ENCODE measurements at regions not wholly inside any gene's neighbourhood (a gene's known extent, or its start where the extent isn't known, plus 50 kb on each side); places are given as distances from the start of the nearest gene placed in this dataset.

DNA sequence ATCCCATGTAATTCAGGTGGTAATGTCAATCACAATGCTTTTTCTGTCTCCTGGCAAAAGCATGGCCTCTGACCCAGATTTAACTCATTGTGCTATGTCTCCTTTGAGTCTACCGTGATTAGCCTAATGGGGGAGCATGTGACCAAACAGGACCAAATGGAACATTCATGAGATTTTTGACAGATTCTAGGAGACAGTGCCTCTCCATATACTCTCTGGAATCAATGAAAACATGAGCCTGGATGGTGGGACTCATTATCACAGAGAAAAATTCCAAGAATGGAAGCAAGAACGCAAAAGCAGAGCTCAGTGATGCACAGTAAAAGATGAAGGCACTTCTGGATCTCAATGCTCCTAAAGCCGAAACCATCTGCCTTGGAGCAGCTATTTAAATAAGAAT lies 307.9 kb upstream of the MON1B start:
- TF ChIP-seq, protein P1, sequence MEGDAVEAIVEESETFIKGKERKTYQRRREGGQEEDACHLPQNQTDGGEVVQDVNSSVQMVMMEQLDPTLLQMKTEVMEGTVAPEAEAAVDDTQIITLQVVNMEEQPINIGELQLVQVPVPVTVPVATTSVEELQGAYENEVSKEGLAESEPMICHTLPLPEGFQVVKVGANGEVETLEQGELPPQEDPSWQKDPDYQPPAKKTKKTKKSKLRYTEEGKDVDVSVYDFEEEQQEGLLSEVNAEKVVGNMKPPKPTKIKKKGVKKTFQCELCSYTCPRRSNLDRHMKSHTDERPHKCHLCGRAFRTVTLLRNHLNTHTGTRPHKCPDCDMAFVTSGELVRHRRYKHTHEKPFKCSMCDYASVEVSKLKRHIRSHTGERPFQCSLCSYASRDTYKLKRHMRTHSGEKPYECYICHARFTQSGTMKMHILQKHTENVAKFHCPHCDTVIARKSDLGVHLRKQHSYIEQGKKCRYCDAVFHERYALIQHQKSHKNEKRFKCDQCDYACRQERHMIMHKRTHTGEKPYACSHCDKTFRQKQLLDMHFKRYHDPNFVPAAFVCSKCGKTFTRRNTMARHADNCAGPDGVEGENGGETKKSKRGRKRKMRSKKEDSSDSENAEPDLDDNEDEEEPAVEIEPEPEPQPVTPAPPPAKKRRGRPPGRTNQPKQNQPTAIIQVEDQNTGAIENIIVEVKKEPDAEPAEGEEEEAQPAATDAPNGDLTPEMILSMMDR (IDR thresholded peaks at IDR 0.05; ENCODE audit: insufficient read depth, low read depth, low read length) = no peak
- TF ChIP-seq EZH2 (IDR thresholded peaks at IDR 0.05; ENCODE audit: insufficient read depth, low read length) = no peak

Data from astrocyte (in vitro differentiated cells and primary cell).